OCI-LY1 (cell line): ENCODE measurements at regions not wholly inside any gene's neighbourhood (a gene's known extent, or its start where the extent isn't known, plus 50 kb on each side); places are given as distances from the start of the nearest gene placed in this dataset.

Source experiments
- EZH2 ChIP-seq: fragments of 200-600 bp; sonication (generic), shearing (Covaris generic); IDR thresholded peaks from 2 replicates; pipeline ENCODE4 v1.8.0; 2017; ENCODE audit warnings: borderline replicate concordance, mixed run types, mild to moderate bottlenecking, antibody characterized with exemption, low read length, moderate library complexity, mixed read lengths
- TF ChIP-seq, protein P1 (sequence below): fragments of 200-600 bp; sonication (generic), shearing (Covaris generic); IDR thresholded peaks from 2 replicates; pipeline ENCODE4 v1.5.1; 2017; ENCODE audit warnings: mild to moderate bottlenecking, antibody characterized with exemption, low read length, moderate library complexity, mixed read lengths

DNA sequence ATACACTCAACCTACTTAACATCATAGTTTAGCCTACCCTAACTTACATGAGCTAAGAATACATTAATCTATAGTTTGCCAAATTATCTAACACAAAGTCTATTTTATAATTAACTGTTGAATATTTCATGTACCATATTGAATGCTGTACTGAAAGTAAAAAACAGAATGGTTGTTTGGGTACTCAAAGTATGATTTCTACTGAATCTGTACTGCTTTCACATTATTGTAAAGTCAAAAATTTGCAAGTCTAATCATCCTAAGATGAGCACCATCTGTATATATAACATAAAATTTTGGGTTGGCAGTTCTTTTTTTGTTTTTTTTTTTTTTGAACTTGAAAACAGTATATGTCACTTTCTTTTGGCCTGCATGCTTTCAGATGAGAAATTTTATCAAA, 1212.6 kb downstream of the SLITRK5 start:
- TF ChIP-seq EZH2 = no peak
- TF ChIP-seq, protein P1, sequence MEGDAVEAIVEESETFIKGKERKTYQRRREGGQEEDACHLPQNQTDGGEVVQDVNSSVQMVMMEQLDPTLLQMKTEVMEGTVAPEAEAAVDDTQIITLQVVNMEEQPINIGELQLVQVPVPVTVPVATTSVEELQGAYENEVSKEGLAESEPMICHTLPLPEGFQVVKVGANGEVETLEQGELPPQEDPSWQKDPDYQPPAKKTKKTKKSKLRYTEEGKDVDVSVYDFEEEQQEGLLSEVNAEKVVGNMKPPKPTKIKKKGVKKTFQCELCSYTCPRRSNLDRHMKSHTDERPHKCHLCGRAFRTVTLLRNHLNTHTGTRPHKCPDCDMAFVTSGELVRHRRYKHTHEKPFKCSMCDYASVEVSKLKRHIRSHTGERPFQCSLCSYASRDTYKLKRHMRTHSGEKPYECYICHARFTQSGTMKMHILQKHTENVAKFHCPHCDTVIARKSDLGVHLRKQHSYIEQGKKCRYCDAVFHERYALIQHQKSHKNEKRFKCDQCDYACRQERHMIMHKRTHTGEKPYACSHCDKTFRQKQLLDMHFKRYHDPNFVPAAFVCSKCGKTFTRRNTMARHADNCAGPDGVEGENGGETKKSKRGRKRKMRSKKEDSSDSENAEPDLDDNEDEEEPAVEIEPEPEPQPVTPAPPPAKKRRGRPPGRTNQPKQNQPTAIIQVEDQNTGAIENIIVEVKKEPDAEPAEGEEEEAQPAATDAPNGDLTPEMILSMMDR = no peak
